ENCODE measurements at regions not wholly inside any gene's neighbourhood (a gene's known extent, or its start where the extent isn't known, plus 50 kb on each side); places are given as distances from the start of the nearest gene placed in this dataset.

DNA sequence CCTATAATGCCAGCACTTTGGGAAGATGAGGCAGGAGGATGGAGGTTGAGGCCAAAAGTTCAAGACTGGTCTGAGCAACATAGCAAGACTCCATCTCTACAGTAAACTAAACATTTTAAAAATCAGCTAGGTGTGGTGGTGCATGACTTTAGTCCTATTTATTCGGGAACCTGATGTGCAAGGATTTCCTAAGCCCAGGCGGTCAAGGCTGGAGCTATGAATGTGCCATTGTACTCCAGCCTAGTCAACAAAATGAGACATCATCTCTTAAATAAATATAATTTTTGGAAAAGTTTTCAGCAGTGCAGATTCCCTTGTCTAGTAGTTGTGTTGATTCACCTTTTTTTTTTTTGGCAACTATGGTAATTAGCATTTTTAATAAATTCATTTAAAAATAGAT lies 928.7 kb upstream of the PRKX start:
- TF ChIP-seq POLR2AphosphoS5 (IDR thresholded peaks at IDR 0.05) = no peak
- TF ChIP-seq, protein P1, sequence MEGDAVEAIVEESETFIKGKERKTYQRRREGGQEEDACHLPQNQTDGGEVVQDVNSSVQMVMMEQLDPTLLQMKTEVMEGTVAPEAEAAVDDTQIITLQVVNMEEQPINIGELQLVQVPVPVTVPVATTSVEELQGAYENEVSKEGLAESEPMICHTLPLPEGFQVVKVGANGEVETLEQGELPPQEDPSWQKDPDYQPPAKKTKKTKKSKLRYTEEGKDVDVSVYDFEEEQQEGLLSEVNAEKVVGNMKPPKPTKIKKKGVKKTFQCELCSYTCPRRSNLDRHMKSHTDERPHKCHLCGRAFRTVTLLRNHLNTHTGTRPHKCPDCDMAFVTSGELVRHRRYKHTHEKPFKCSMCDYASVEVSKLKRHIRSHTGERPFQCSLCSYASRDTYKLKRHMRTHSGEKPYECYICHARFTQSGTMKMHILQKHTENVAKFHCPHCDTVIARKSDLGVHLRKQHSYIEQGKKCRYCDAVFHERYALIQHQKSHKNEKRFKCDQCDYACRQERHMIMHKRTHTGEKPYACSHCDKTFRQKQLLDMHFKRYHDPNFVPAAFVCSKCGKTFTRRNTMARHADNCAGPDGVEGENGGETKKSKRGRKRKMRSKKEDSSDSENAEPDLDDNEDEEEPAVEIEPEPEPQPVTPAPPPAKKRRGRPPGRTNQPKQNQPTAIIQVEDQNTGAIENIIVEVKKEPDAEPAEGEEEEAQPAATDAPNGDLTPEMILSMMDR (IDR thresholded peaks at IDR 0.05) = no peak
- no peak for TF ChIP-seq POLR2A (IDR thresholded peaks at IDR 0.05)
- TF ChIP-seq EP300 (IDR thresholded peaks at IDR 0.05) = no peak

Data from sigmoid colon (tissue), 4 donors.